HFF-Myc (cell line): ENCODE measurements at regions not wholly inside any gene's neighbourhood (a gene's known extent, or its start where the extent isn't known, plus 50 kb on each side); places are given as distances from the start of the nearest gene placed in this dataset.
"Not testable (repeated sequence)": the region's sequence is repeated elsewhere in the genome, so short reads cannot be mapped to it uniquely, and the experiment has no call there.

Source experiments
- DNase-seq: peaks from one replicate; pipeline ENCODE4 v3.0.0-alpha.2; 2011; ENCODE audit warnings: low read depth; ENCODE audit errors: extremely low read depth
- H3K4me3 ChIP-seq: replicated peaks from 2 replicates; pipeline ENCODE4 v1.5.1; 2011; ENCODE audit warnings: low read depth, mild to moderate bottlenecking, control low read depth, low read length
- TF ChIP-seq, protein P1 (sequence below): IDR thresholded peaks from 2 replicates; pipeline ENCODE4 v1.5.1; 2012; ENCODE audit warnings: mild to moderate bottlenecking, low read depth, low read length, control low read depth; ENCODE audit errors: missing control alignments

DNA sequence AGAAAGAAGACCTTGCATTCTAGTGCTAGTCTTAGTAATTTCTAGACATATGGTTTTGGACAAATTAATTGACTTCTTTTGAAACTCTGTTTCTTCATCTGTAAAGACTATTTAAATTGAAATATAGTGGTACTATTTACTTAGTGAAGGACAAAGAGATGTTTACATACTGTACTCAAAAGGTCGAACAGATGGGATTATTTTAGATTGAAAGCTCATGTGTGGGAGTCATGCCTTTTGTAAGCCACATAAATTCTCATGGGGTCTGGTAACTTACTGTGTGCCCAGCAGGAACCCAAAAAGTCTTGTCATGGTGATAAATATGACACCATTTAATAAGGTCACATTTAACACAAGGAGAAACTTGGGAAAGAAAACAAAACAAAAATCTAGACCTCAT lies 368.2 kb upstream of the CITED2 start:
- TF ChIP-seq, protein P1, sequence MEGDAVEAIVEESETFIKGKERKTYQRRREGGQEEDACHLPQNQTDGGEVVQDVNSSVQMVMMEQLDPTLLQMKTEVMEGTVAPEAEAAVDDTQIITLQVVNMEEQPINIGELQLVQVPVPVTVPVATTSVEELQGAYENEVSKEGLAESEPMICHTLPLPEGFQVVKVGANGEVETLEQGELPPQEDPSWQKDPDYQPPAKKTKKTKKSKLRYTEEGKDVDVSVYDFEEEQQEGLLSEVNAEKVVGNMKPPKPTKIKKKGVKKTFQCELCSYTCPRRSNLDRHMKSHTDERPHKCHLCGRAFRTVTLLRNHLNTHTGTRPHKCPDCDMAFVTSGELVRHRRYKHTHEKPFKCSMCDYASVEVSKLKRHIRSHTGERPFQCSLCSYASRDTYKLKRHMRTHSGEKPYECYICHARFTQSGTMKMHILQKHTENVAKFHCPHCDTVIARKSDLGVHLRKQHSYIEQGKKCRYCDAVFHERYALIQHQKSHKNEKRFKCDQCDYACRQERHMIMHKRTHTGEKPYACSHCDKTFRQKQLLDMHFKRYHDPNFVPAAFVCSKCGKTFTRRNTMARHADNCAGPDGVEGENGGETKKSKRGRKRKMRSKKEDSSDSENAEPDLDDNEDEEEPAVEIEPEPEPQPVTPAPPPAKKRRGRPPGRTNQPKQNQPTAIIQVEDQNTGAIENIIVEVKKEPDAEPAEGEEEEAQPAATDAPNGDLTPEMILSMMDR, result no peak
- DNase-seq, result no peak
- H3K4me3 ChIP-seq, result no peak overlapping the region

GRCh38 chr6:139738801-139739455 lies 364.5 kb upstream of the CITED2 start:
- TF ChIP-seq, protein P1, result no peak
- no peak overlapping the region for H3K4me3 ChIP-seq

DNA sequence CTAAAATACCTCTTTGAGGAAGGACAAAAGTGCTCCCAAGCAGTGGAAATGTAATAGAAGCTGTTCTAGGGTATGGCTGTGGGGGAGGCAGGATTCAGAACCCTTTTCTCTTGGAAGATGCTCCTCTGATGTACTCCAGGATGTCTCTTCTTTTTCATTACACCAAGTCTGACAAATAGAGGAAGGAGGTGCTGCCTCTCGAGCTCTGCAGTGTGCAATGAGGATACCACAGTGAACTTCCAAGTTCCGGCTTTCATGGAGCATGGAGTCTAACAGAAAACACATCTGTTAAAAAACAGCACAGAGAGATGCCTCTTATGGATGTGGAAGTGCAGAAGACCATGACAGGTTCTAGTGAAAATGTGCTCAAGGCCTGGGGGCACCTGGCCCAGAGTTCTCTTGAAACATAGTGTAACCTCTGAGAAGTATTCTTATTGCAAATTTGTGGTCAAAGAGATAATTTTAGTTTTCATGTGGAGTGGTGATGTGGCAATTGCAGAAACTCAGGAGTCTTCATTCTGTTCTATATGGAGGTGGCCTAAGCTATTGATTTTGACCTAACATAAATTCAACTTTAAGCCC lies 362.0 kb upstream of the CITED2 start:
- TF ChIP-seq, protein P1, result no peak
- DNase-seq, result no peak
- H3K4me3 ChIP-seq, result no peak overlapping the region

More at GRCh38 chr6:139738801-139739455, 364.5 kb upstream of the CITED2 start:
- no peak for DNase-seq

GRCh38 chr6:139732451-139732850 lies 358.0 kb upstream of the CITED2 start:
- no peak for DNase-seq
- no peak overlapping the region for H3K4me3 ChIP-seq
- TF ChIP-seq, protein P1, result no peak

DNA sequence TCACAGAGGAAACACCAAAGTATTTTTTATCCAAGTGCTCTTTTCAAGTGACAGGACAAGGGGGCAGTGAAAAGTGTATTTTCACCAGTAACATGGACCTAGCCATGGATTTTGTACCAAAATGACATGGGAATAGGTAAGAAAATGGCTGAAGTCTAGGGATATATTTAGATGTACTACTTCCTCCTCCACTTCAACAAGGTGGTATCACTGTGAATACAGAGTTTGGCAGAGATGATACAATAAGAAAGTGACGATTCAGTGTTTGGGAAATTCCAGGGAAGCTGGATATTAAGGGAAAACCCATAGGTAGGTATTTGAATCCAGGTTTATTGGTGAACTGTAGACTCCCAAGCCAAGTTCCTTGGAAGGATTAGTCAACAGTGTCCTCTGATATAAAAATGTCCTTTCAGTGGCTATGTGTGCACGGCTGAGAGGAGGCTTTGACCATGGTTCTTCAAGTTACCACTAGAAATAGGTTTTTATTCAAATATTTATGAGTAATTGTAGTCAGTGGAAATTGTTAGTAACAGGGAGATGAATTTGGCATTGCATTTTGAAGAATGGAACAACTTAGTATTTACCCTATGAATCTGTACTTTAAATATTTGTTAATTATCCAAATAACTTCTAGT lies 356.0 kb upstream of the CITED2 start:
- DNase-seq, result no peak
- TF ChIP-seq, protein P1, result no peak
- no peak overlapping the region for H3K4me3 ChIP-seq

DNA sequence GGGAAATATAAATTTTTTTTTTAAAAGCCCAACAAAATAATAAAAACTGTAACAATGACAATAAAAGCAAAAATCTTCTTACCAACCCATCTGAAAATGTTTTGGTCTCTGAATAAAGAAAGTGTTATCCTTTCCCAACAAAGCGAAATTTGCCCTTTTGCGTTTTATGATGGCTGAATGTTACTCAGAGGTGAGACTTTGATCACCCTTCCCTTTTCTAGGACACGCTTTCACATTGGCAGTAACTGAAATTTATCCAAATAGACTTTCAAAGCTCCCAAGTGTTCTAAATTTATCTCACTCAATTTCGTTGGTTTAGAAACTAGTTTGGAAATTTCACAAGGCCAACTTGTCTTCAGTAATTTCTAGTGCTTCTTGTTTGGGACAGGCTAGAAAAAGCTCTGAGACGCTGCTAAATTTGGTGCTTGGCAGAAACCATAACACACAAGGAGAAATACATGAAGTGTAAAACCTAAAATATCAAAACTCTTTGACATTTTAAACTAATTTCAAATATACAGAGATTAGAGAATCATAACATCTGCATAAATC lies 354.5 kb upstream of the CITED2 start:
- TF ChIP-seq, protein P1, result no peak
- no peak overlapping the region for H3K4me3 ChIP-seq
- no peak for DNase-seq

- DNase-seq, H3K4me3 ChIP-seq: not testable (repeated sequence)
These were observed 351.8 kb upstream of the CITED2 start for GRCh38 chr6:139726272-139726671.
